ENCODE measurements at regions not wholly inside any gene's neighbourhood (a gene's known extent, or its start where the extent isn't known, plus 50 kb on each side); places are given as distances from the start of the nearest gene placed in this dataset.

DNA sequence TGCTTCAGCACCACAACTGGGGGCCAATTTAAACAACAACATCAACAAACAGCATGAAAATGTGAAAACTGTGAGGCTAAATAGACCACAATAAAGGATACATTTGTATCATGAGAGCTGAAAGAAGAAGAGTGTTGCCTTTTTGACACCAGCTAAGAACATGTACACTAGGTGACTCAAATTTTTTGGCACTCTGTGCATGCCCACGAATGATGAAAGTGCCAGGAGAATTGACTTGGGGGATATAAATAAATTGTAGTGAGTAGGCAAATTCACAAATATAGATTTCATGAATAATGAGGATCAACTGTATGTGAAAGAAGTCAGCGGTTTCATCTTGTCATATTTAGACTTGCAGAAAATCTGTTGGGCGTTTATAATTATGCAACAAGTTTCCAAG, 1388.0 kb upstream of the LRRTM1 start:
- no peak for DNase-seq (ENCODE audit: low spot score)

GRCh38 chr2:81675641-81676040, 1371.1 kb upstream of the LRRTM1 start:
- no peak for DNase-seq (ENCODE audit: low spot score)

DNA sequence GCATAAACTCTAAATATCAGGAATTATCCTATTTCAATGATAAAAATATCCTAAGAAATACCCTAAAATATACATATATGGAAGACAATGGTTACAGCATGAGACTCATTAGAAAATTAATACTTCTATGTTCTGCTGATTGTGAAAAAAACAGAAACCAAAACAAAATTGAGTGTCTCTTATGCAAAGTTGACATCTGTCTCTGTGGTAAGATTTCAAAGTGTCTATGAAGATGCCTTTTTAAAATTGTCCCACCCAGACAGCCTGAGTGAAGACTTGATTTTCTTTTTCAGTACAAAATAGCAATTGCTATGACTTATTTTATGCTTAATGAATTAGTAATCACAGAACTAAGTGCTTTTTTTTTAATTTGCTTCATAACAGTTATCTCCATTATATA, 1368.4 kb upstream of the LRRTM1 start:
- no peak for DNase-seq (ENCODE audit: low spot score)

DNA sequence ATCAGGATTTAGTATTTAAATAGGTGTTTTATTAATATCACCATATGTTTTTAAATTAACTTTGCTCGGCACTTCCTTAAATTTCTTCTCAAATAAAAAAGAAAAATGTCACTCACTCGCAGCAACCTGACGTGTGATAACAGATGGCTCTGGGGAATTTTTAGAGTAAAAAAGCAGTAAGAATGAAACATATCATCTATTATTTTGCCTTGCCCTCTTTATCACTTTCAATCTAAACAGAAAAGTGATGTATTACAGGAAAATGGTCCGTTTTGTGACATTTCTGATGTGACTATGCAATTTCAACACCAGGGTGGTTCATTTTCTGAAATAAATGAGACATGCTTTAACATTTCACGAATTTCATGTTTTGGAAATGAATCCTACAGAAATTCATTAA, 1368.0 kb upstream of the LRRTM1 start:
- no peak for DNase-seq (ENCODE audit: low spot score)

GRCh38 chr2:81670885-81671284, 1366.3 kb upstream of the LRRTM1 start:
- no peak for DNase-seq (ENCODE audit: low spot score)

DNA sequence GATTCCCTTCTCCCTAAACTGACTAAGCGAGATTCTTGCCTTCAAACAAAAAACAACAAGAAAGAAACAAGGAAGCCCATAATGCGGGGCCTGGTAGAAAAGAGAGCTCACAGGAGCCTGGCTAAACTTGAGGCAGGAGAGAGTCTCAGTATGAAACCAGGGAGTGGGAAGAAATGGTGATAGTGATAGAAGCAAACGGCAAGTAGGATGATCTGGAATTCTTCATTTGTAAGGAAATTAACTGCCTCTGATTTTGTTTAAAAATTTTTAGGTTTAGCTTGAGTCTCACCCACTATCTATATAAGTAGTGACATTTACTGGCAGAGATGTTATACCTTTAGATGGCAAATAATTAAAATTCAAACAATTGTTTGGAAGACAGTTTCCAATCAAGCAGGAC, 1356.5 kb upstream of the LRRTM1 start:
- no peak for DNase-seq (ENCODE audit: low spot score)

GRCh38 chr2:81658227-81658626, 1353.7 kb upstream of the LRRTM1 start:
- DNase-seq (ENCODE audit: low spot score), result no peak

GRCh38 chr2:81650048-81650971, 1345.8 kb upstream of the LRRTM1 start:
- no peak for DNase-seq (ENCODE audit: low spot score)

- DNase-seq (ENCODE audit: low spot score), result no peak
Observed at GRCh38 chr2:81648806-81649205, 1344.3 kb upstream of the LRRTM1 start.

GRCh38 chr2:81648370-81648769, 1343.8 kb upstream of the LRRTM1 start:
- DNase-seq (ENCODE audit: low spot score), result no peak

DNA sequence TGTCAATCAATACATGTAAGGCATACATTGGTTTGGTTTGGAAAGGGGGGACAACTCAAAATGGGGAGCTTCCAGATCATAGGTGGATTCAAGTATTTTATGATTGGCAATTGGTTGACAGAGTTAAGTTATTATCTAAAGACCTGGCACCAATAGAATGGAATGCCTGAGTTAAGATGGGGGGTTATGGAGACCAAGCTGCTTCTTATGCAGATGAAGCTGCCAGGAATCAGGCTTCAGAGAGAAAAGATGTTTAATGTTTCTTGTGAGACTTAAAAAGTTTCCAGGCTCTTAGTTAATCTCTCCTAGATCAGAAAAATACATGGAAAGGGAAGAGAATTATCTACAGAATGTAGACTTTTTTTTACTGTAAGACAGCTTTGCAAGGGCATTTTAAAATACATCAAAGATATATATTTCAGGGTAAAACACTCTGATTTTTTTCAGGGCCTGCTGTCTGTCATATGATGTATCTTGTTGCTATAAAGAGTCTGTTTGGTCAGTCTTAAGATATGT, 1343.2 kb upstream of the LRRTM1 start:
- no peak for DNase-seq (ENCODE audit: low spot score)

DNA sequence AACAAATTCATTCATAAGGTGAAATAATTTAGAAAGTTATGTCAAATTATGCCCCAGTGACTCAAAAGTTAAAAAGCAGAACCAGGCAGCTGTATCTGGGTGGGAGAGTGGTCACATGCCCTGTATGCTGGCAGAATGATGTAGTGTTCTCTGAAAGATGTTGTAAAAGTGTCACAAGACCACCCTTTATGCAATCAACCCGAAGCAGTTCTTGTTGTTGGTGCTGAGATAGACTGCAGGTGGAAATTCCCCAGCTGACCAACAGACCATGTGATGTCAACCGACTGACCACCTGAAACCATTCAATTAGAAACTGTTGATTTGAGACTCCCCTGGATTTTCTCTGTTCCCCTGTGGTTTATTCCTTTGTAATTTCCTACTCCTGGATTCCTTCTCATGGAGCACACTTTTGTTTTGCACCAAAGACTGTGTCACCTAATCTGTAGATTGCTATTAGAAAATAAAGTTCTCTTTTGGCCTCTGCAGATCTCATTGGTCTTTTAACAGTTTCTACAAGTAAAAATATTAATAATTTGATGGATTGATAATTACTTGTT, 1341.3 kb upstream of the LRRTM1 start:
- no peak for DNase-seq (ENCODE audit: low spot score)

GRCh38 chr2:81644189-81644588, 1339.6 kb upstream of the LRRTM1 start:
- DNase-seq (ENCODE audit: low spot score), result no peak

DNA sequence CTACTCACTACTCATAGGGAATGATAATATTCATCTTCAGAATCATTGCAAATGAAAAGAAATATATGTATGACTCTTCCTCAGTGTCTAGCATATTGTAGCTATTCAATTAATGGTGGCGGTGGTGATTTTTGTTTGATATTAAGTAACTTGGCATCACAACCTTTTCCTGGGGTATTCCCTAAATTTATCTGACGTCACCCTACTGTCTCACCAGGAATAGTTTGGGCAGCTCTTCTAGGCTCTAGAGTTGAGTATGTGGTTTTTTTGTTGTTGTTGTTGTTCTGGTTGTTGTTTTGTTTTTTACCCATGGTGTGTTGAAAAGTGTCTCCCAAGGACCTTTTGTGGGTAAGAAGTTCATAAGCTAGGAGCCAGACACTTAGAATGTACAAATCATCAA, 1320.3 kb upstream of the LRRTM1 start:
- no peak for DNase-seq (ENCODE audit: low spot score)

- DNase-seq (ENCODE audit: low spot score), result no peak
Observed at GRCh38 chr2:81600088-81600487, 1295.5 kb upstream of the LRRTM1 start.

DNA sequence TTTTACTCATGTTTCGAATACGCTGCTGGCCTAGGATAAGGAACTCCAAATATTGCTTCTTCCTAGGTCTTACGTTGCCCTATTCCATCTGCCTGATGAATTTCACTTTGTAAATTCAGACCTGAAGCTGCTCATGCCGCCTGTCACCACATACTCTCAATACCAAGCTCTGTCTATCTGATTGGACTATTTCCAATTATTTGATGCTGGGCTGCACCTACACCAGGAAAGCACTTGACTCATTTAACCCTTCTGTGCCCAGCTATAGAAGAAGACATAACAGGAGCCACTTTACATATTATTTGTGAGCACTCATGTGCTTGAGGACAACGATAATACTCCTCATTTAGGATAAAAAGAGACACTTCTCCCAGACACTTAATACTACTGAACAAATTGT, 1293.9 kb upstream of the LRRTM1 start:
- DNase-seq (ENCODE audit: low spot score), result no peak

DNA sequence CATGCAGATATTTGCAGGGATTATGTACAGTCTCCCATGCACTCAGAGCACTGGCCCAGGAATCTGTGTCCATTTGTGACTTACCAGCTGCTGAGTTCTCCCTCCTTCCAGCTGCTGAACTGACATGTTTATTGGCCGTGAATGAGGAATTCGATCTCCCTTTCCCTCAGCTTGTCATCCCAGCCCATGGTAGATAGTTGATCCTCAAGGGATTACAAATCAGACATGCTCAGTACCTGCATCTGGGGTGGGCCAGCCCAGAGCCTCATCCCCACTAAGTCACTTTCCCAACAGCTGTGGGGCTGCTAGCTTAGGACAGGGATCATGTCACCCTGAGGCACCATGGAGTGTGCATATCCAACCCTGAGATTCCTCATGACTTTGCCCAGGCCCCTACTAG, 1284.9 kb upstream of the LRRTM1 start:
- DNase-seq (ENCODE audit: low spot score), result no peak

DNA sequence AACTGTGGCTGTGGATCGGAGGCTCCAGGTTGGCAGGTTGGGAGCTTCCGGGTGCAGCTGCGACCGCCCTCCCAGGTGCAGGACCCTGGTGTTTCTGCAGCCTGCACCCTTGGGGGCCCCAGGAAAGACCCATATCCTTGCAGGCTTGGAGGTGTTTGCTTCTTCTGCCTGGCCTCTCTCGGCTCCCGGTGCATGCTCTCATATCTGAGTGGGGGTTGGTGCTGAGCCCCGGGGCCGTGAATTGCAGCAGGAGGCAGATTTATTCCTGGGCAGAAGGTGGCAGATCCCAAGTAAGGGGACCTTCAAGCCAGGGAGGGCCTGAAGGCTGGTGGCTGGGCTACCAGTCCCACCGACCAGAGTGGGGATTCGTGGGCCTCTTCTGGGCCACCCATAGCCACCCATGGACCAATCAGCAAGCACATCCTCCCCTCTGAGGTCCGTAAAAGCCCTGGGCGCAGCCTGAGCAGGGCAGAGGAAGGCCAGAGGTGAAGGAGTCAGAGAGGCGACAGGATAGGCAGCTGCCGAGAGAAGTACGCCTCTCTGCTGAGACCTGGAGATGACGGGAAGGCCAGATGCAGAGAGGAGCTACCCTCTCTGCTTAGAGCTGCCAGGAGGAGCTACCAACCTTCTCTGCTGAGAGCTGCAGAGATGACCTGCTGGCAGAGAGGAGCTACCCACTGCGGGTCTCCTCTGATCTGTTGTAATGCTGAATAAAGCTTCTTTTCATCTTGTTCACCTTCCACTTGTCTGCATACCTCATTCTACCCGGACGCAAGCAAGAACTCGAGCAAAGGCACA, 1279.0 kb upstream of the LRRTM1 start:
- no peak for DNase-seq (ENCODE audit: low spot score)

GRCh38 chr2:81576713-81577112, 1272.2 kb upstream of the LRRTM1 start:
- no peak for DNase-seq (ENCODE audit: low spot score)

DNA sequence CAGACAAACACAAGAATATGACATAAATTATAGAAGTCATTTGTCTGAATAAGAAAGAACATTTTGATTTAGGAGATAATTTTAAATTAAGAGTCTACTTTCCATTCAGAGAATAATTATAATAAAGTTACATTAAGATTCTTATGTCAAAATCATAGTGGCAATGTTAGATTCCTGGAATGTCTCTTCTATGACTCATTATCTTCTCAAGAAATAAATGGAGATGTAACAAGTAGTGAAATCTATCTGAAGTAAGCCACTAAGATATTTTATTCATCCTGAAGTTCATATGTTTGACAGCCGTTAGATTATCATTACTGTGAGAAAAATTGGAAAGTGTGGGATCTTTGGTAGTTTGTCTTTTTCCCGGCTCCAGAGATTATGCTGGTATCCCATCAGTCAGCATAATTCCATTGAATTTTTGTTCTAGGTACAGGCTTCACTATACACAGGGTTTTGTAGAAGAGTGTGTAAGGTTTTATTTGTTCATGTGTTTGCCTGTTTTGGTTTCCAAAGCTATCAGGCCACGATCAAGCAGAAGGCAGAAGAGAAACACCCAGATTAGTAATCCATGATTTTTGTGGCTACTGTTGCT, 1246.6 kb upstream of the LRRTM1 start:
- no peak for DNase-seq (ENCODE audit: low spot score)

DNA sequence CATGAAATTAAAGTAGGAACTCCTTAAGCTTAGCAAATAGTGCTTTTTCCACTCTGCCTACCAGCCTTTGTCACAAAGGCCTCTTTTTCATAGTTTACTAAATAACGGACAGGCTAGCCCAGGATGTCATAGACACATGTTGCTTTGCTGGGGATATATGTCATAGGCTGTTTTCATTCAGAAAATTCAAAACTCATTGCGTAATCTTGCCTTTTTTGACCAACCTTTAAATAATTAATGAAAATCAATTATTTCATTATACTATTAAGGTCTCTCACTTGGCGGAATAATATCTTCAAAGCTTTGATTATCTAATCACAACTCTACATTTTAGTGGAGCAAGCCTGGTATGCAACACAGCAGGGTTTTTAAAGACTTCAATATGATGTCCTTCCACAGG, 1245.7 kb upstream of the LRRTM1 start:
- DNase-seq (ENCODE audit: low spot score), result no peak

- no peak for DNase-seq (ENCODE audit: low spot score)
Observed at GRCh38 chr2:81549646-81550045, 1245.1 kb upstream of the LRRTM1 start.

Data from ecto neural progenitor cell (in vitro differentiated cells).